H1 (cell line): ENCODE measurements at regions not wholly inside any gene's neighbourhood (a gene's known extent, or its start where the extent isn't known, plus 50 kb on each side); places are given as distances from the start of the nearest gene placed in this dataset.

Experiments
- ATF2 ChIP-seq: IDR thresholded peaks from 2 replicates; pipeline ENCODE4 v1.6.1; 2012; ENCODE audit warnings: low read length, inconsistent platforms
- BRCA1 ChIP-seq: IDR thresholded peaks from 2 replicates; pipeline ENCODE4 v1.6.1; 2012; ENCODE audit warnings: low read depth, low read length, improper control_type of control experiment
- CTBP2 ChIP-seq: IDR thresholded peaks from 2 replicates; pipeline ENCODE4 v1.7.0; 2011; ENCODE audit warnings: borderline replicate concordance, mild to moderate bottlenecking, moderate library complexity, mixed read lengths, low read length; ENCODE audit not compliant: insufficient read depth, insufficient read length

GRCh38 chr12:67152451-67152850, 116.7 kb upstream of the CAND1 start (continued):
- TF ChIP-seq CTBP2: no peak
- TF ChIP-seq BRCA1: no peak
- no peak for TF ChIP-seq ATF2
- TF ChIP-seq, all 59 proteins: peak for 0
